ENCODE measurements at regions not wholly inside any gene's neighbourhood (a gene's known extent, or its start where the extent isn't known, plus 50 kb on each side); places are given as distances from the start of the nearest gene placed in this dataset.

GRCh38 chr4:133803341-133803740, 398.2 kb downstream of the PABPC4L start:
- Histone ChIP-seq H3K9me3 (no peaks in the 10 kb centered on the region), H3K27me3 (ENCODE audit: insufficient read depth in 3 of 3, low read length in 2 of 3) (no peaks in the 10 kb centered on the region), H3K4me1 (no peaks in the 10 kb centered on the region), H3K4me3 (no peak overlapping the region), H3K27ac (no peak overlapping the region), H3K36me3 (ENCODE audit: insufficient read depth in 1 of 2, low read depth in 1 of 2) (no peaks in the 10 kb centered on the region)
- ATAC-seq (no peak), DNase-seq (no peak)
- TF ChIP-seq, protein P1, sequence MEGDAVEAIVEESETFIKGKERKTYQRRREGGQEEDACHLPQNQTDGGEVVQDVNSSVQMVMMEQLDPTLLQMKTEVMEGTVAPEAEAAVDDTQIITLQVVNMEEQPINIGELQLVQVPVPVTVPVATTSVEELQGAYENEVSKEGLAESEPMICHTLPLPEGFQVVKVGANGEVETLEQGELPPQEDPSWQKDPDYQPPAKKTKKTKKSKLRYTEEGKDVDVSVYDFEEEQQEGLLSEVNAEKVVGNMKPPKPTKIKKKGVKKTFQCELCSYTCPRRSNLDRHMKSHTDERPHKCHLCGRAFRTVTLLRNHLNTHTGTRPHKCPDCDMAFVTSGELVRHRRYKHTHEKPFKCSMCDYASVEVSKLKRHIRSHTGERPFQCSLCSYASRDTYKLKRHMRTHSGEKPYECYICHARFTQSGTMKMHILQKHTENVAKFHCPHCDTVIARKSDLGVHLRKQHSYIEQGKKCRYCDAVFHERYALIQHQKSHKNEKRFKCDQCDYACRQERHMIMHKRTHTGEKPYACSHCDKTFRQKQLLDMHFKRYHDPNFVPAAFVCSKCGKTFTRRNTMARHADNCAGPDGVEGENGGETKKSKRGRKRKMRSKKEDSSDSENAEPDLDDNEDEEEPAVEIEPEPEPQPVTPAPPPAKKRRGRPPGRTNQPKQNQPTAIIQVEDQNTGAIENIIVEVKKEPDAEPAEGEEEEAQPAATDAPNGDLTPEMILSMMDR (IDR thresholded peaks at IDR 0.05), result no peak
- intact Hi-C loops (cut with DNase I), result no loop called here
- WGBS, 3 donors, result 96 to 97% (median 97%) methylated on average over 2 of the region's 2 CpGs

DNA sequence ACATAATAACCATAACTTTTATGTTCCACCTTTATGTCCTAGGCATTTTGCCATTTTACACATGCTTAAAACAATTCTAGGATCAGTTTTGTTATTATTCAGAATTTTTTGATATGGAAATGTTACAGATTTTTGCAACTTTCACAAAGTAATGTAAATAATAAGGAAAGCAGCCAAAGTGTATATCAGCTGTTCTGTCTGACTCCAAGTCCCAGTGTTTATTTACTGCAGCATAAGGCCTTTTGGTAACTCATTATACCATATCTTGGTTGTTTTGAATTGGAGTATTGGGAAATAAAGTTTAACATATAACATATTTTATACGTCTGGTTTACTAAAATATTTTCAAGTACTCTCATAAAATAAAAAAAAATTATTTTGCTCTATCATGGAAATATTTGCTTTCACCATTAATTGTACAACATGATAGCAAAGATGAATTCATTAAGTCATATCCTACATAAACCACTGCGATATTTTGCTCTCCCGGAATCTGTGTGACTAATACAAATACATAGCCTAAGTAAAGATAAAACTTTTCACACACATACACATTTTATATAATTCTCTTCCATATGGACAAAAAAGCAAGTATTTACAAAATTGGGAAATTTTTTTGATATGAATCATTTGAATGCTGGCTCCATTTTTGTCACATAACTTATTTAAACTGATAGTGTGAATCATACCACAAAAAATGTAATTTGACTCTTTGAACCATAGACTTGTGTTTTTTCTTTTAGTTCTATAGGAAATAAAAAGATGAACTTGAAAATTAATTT, 399.0 kb downstream of the PABPC4L start:
- no peak overlapping the region for H3K4me3 ChIP-seq
- H3K36me3 ChIP-seq (ENCODE audit: insufficient read depth in 1 of 2, low read depth in 1 of 2), result no peaks in the 10 kb centered on the region
- intact Hi-C loops (cut with DNase I), result no loop called here
- WGBS, 3 donors, result 76 to 91% (median 89%) methylated on average over 3 of the region's 3 CpGs
- ATAC-seq (no peak), DNase-seq (no peak)
- TF ChIP-seq, protein P1 (IDR thresholded peaks at IDR 0.05), result no peak
- no peak overlapping the region for H3K27ac ChIP-seq
- no peaks in the 10 kb centered on the region for H3K4me1 ChIP-seq
- H3K27me3 ChIP-seq (ENCODE audit: insufficient read depth in 3 of 3, low read length in 2 of 3), result no peaks in the 10 kb centered on the region
- H3K9me3 ChIP-seq, result no peaks in the 10 kb centered on the region

DNA sequence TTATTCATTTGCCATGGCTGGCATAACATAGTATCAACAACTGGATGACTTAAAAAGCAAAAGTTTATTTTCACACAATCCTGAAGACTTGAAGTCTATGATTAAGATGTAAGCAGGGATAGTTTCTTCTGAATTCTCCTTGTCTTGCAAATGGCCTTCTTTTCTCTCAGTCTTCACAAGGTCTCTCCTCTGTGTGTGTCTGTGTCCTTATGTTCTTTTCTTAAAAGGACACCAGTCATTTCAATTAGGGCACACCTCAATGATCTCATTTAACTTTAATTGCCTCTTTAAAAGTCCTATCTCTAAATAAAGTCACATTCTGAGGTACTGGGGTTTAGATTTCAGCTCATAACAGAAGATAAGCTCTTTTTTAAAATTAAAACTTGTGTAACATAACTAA, 399.7 kb downstream of the PABPC4L start:
- ATAC-seq, result no peak
- TF ChIP-seq, protein P1 (IDR thresholded peaks at IDR 0.05), result no peak
- intact Hi-C loops (cut with DNase I), result no loop called here
- H3K4me3 ChIP-seq, result no peak overlapping the region
- no peak overlapping the region for H3K27ac ChIP-seq
- no peaks in the 10 kb centered on the region for H3K4me1 ChIP-seq
- DNase-seq, result no peak
- H3K27me3 ChIP-seq (ENCODE audit: insufficient read depth in 3 of 3, low read length in 2 of 3), result no peaks in the 10 kb centered on the region
- H3K36me3 ChIP-seq (ENCODE audit: insufficient read depth in 1 of 2, low read depth in 1 of 2), result no peaks in the 10 kb centered on the region
- H3K9me3 ChIP-seq, result no peaks in the 10 kb centered on the region

GRCh38 chr4:133800966-133801365, 400.6 kb downstream of the PABPC4L start:
- no peaks in the 10 kb centered on the region for H3K9me3 ChIP-seq
- H3K27me3 ChIP-seq (ENCODE audit: insufficient read depth in 3 of 3, low read length in 2 of 3), result no peaks in the 10 kb centered on the region
- DNase-seq (no peak), ATAC-seq (no peak)
- no peak overlapping the region for H3K27ac ChIP-seq
- WGBS, 3 donors, result 92 to 95% (median 93%) methylated on average over 4 of the region's 4 CpGs
- H3K36me3 ChIP-seq (ENCODE audit: insufficient read depth in 1 of 2, low read depth in 1 of 2), result no peaks in the 10 kb centered on the region
- TF ChIP-seq, protein P1 (IDR thresholded peaks at IDR 0.05), result no peak
- H3K4me3 ChIP-seq, result no peak overlapping the region
- H3K4me1 ChIP-seq, result no peaks in the 10 kb centered on the region
- intact Hi-C loops (cut with DNase I), result no loop called here
